HG02852 (cell line): ENCODE measurements at regions not wholly inside any gene's neighbourhood (a gene's known extent, or its start where the extent isn't known, plus 50 kb on each side); places are given as distances from the start of the nearest gene placed in this dataset.
A peak's percentile ranks its signal among the peaks of the same experiment; 100 is the strongest.

ENCODE experiments used
- ATAC-seq: cut with Tn5 transposase; IDR thresholded peaks from one replicate; pipeline ENCODE4 v1.9.1; 2021; ENCODE audit warnings: mild to moderate bottlenecking, moderate library complexity; ENCODE audit not compliant: unreplicated experiment

GRCh38 chr10:10196701-10197100, 821.0 kb upstream of the CELF2 start:
- ATAC-seq: no peak

- no peak for ATAC-seq
These were observed 820.2 kb upstream of the CELF2 start for GRCh38 chr10:10197423-10197822.

GRCh38 chr10:10198363-10198762, 819.3 kb upstream of the CELF2 start:
- ATAC-seq: no peak

- ATAC-seq: no peak
These were observed 813.3 kb upstream of the CELF2 start for GRCh38 chr10:10204415-10204814.

GRCh38 chr10:10205906-10206305, 811.8 kb upstream of the CELF2 start:
- no peak for ATAC-seq

GRCh38 chr10:10207538-10207937, 810.1 kb upstream of the CELF2 start:
- ATAC-seq: no peak

GRCh38 chr10:10208196-10208595, 809.5 kb upstream of the CELF2 start:
- no peak for ATAC-seq

- ATAC-seq: peak; percentile 59
These were observed 808.5 kb upstream of the CELF2 start for GRCh38 chr10:10209167-10209566.

GRCh38 chr10:10211409-10211808, 806.3 kb upstream of the CELF2 start:
- ATAC-seq: no peak

GRCh38 chr10:10213237-10213636, 804.4 kb upstream of the CELF2 start:
- ATAC-seq: peak; percentile 72

GRCh38 chr10:10222304-10222841, 795.3 kb upstream of the CELF2 start:
- no peak for ATAC-seq

- no peak for ATAC-seq
These were observed 794.5 kb upstream of the CELF2 start for GRCh38 chr10:10223131-10223530.

- ATAC-seq: no peak
These were observed 792.5 kb upstream of the CELF2 start for GRCh38 chr10:10225136-10225676.

- ATAC-seq: no peak
These were observed 784.4 kb upstream of the CELF2 start for GRCh38 chr10:10233229-10233628.

- ATAC-seq: no peak
These were observed 782.7 kb upstream of the CELF2 start for GRCh38 chr10:10235003-10235402.

- no peak for ATAC-seq
These were observed 770.1 kb upstream of the CELF2 start for GRCh38 chr10:10247585-10247984.

- ATAC-seq: no peak
These were observed 760.8 kb upstream of the CELF2 start for GRCh38 chr10:10256860-10257259.

GRCh38 chr10:10259013-10259412, 758.7 kb upstream of the CELF2 start:
- ATAC-seq: no peak

- no peak for ATAC-seq
These were observed 747.3 kb upstream of the CELF2 start for GRCh38 chr10:10270126-10271050.

GRCh38 chr10:10271639-10272192, 746.0 kb upstream of the CELF2 start:
- no peak for ATAC-seq

GRCh38 chr10:10273661-10274060, 744.0 kb upstream of the CELF2 start:
- ATAC-seq: no peak

- ATAC-seq: no peak
These were observed 737.8 kb upstream of the CELF2 start for GRCh38 chr10:10279906-10280305.
